ENCODE measurements at regions not wholly inside any gene's neighbourhood (a gene's known extent, or its start where the extent isn't known, plus 50 kb on each side); places are given as distances from the start of the nearest gene placed in this dataset.

GRCh38 chr4:38290366-38290765 is 330.2 kb downstream of the PTTG2 start:
- Histone ChIP-seq H4K20me1 (ENCODE audit: low read depth, low read length) (no peaks in the 10 kb centered on the region), H3K36me3 (ENCODE audit: low read length) (no peaks in the 10 kb centered on the region), H3K9me2 (replicated peaks; ENCODE audit: insufficient read depth, low read length) (no peaks in the 10 kb centered on the region), H3F3A (ENCODE audit: insufficient read depth) (no peaks in the 10 kb centered on the region), H3K27ac (ENCODE audit: low read depth, low read length) (no peak overlapping the region), H2AFZ (ENCODE audit: low read depth, low read length, severe bottlenecking) (no peak overlapping the region), H3K9ac (ENCODE audit: low read length) (no peak overlapping the region), H3K4me2 (ENCODE audit: low read depth, low read length, poor library complexity, severe bottlenecking) (no peak overlapping the region), H3K27me3 (ENCODE audit: low read length) (no peaks in the 10 kb centered on the region), H3K9me3 (ENCODE audit: insufficient read depth, low read length) (no peaks in the 10 kb centered on the region), H3K79me2 (ENCODE audit: insufficient read depth, low read length) (no peaks in the 10 kb centered on the region), H3K4me3 (ENCODE audit: insufficient read depth, low read length, poor library complexity, severe bottlenecking) (no peak overlapping the region)
- TF ChIP-seq CTCF (IDR thresholded peaks at IDR 0.05; ENCODE audit: insufficient read depth, low read length, poor library complexity, severe bottlenecking) (no peak), EZH2phosphoT487 (conservative IDR thresholded peaks at IDR 0.05; ENCODE audit: low read length) (no peak)

GRCh38 chr4:38290914-38291313 is 330.7 kb downstream of the PTTG2 start:
- no peaks in the 10 kb centered on the region for H3K27me3 ChIP-seq (ENCODE audit: low read length)
- H3K9me3 ChIP-seq (ENCODE audit: insufficient read depth, low read length) = no peaks in the 10 kb centered on the region
- no peaks in the 10 kb centered on the region for H4K20me1 ChIP-seq (ENCODE audit: low read depth, low read length)
- H3K4me3 ChIP-seq (ENCODE audit: insufficient read depth, low read length, poor library complexity, severe bottlenecking) = no peak overlapping the region
- no peak overlapping the region for H3K9ac ChIP-seq (ENCODE audit: low read length)
- H3K27ac ChIP-seq (ENCODE audit: low read depth, low read length) = no peak overlapping the region
- no peaks in the 10 kb centered on the region for H3K36me3 ChIP-seq (ENCODE audit: low read length)
- TF ChIP-seq EZH2phosphoT487 (conservative IDR thresholded peaks at IDR 0.05; ENCODE audit: low read length) (no peak), CTCF (IDR thresholded peaks at IDR 0.05; ENCODE audit: insufficient read depth, low read length, poor library complexity, severe bottlenecking) (no peak)
- no peak overlapping the region for H3K4me2 ChIP-seq (ENCODE audit: low read depth, low read length, poor library complexity, severe bottlenecking)
- no peaks in the 10 kb centered on the region for H3K9me2 ChIP-seq (replicated peaks; ENCODE audit: insufficient read depth, low read length)
- H2AFZ ChIP-seq (ENCODE audit: low read depth, low read length, severe bottlenecking) = no peak overlapping the region
- H3F3A ChIP-seq (ENCODE audit: insufficient read depth) = no peaks in the 10 kb centered on the region
- H3K79me2 ChIP-seq (ENCODE audit: insufficient read depth, low read length) = no peaks in the 10 kb centered on the region

- Histone ChIP-seq H4K20me1 (ENCODE audit: low read depth, low read length) (no peaks in the 10 kb centered on the region), H3K27me3 (ENCODE audit: low read length) (no peaks in the 10 kb centered on the region), H3K79me2 (ENCODE audit: insufficient read depth, low read length) (no peaks in the 10 kb centered on the region), H3F3A (ENCODE audit: insufficient read depth) (no peaks in the 10 kb centered on the region), H3K4me3 (ENCODE audit: insufficient read depth, low read length, poor library complexity, severe bottlenecking) (no peak overlapping the region), H3K36me3 (ENCODE audit: low read length) (no peaks in the 10 kb centered on the region), H2AFZ (ENCODE audit: low read depth, low read length, severe bottlenecking) (no peak overlapping the region), H3K9me2 (replicated peaks; ENCODE audit: insufficient read depth, low read length) (no peaks in the 10 kb centered on the region), H3K9me3 (ENCODE audit: insufficient read depth, low read length) (no peaks in the 10 kb centered on the region), H3K9ac (ENCODE audit: low read length) (no peak overlapping the region), H3K27ac (ENCODE audit: low read depth, low read length) (no peak overlapping the region), H3K4me2 (ENCODE audit: low read depth, low read length, poor library complexity, severe bottlenecking) (no peak overlapping the region)
- TF ChIP-seq CTCF (IDR thresholded peaks at IDR 0.05; ENCODE audit: insufficient read depth, low read length, poor library complexity, severe bottlenecking) = no peak
- no peak for TF ChIP-seq EZH2phosphoT487 (conservative IDR thresholded peaks at IDR 0.05; ENCODE audit: low read length)
Observed at GRCh38 chr4:38292529-38292928, 332.3 kb downstream of the PTTG2 start.

Measured in SU-DHL-6 (cell line).